Nephron progenitor cell (in vitro differentiated cells): ENCODE measurements at regions not wholly inside any gene's neighbourhood (a gene's known extent, or its start where the extent isn't known, plus 50 kb on each side); places are given as distances from the start of the nearest gene placed in this dataset.
"Not testable (repeated sequence)": the region's sequence is repeated elsewhere in the genome, so short reads cannot be mapped to it uniquely, and the experiment has no call there.

Source experiments
- DNase-seq: peaks from one replicate; pipeline ENCODE4 v3.0.0; 2021
- H3K27ac Mint-ChIP-seq: 2 replicates; pipeline ENCODE4 v1.8.0; 2021; ENCODE audit warnings: mild to moderate bottlenecking, moderate library complexity, mixed read lengths
- H3K27me3 Mint-ChIP-seq: 2 replicates; pipeline ENCODE4 v1.8.0; 2021; ENCODE audit warnings: mild to moderate bottlenecking, low read depth, mixed read lengths; ENCODE audit not compliant: poor library complexity
- H3K36me3 Mint-ChIP-seq: 2 replicates; pipeline ENCODE4 v1.8.0; 2021; ENCODE audit warnings: low read depth, mixed read lengths
- H3K4me1 Mint-ChIP-seq: 2 replicates; pipeline ENCODE4 v1.8.0; 2021; ENCODE audit warnings: mixed read lengths
- H3K4me3 Mint-ChIP-seq: 2 replicates; pipeline ENCODE4 v1.8.0; 2021; ENCODE audit warnings: mild to moderate bottlenecking, moderate library complexity, mixed read lengths
- H3K9me3 Mint-ChIP-seq: 2 replicates; pipeline ENCODE4 v1.8.0; 2021; ENCODE audit warnings: mild to moderate bottlenecking, moderate library complexity, mixed read lengths
- CTCF ChIP-seq: fragments of 200-600 bp; sonication (generic); IDR thresholded peaks from 2 replicates; pipeline ENCODE4 v1.5.0; 2021; ENCODE audit warnings: antibody characterized with exemption

GRCh38 chr12:31815096-31815495 is 86.3 kb upstream of the AMN1 start:
- H3K36me3 Mint-ChIP-seq: no peaks in the 10 kb centered on the region
- H3K4me1 Mint-ChIP-seq: peaks cover 16% of the 10 kb centered on the region
- no peaks in the 10 kb centered on the region for H3K9me3 Mint-ChIP-seq
- TF ChIP-seq CTCF: no peak
- no peak for DNase-seq
- H3K27me3 Mint-ChIP-seq: peaks cover 4% of the 10 kb centered on the region
- no peak overlapping the region for H3K4me3 Mint-ChIP-seq
- H3K27ac Mint-ChIP-seq: no peak overlapping the region

- H3K4me3 Mint-ChIP-seq: no peak overlapping the region
Measured at GRCh38 chr12:31813305-31813704, 84.5 kb upstream of the AMN1 start.

GRCh38 chr12:31807773-31808097 is 78.9 kb upstream of the AMN1 start:
- H3K4me3 Mint-ChIP-seq: peak overlapping the region; percentile 27
- peaks cover 4% of the 10 kb centered on the region for H3K36me3 Mint-ChIP-seq
- peaks cover 4% of the 10 kb centered on the region for H3K27me3 Mint-ChIP-seq
- H3K9me3 Mint-ChIP-seq: peaks cover 13% of the 10 kb centered on the region
- H3K4me1 Mint-ChIP-seq: peaks cover 53% of the 10 kb centered on the region
- no peak for TF ChIP-seq CTCF
- H3K27ac Mint-ChIP-seq: peak overlapping the region; percentile 97
- DNase-seq: no peak

More at GRCh38 chr12:31813305-31813704, 84.5 kb upstream of the AMN1 start:
- no peak for TF ChIP-seq CTCF
- Mint-ChIP-seq H3K4me1 (peaks cover 27% of the 10 kb centered on the region), H3K36me3 (no peaks in the 10 kb centered on the region), H3K27me3 (peaks cover 4% of the 10 kb centered on the region), H3K27ac (peak overlapping the region; percentile 69), H3K9me3 (no peaks in the 10 kb centered on the region)
- no peak for DNase-seq

- H3K9me3 Mint-ChIP-seq: peaks cover 13% of the 10 kb centered on the region
- H3K4me3 Mint-ChIP-seq, H3K36me3 Mint-ChIP-seq, DNase-seq, H3K27me3 Mint-ChIP-seq: not testable (repeated sequence)
- peak overlapping the region; percentile 85 for H3K27ac Mint-ChIP-seq
- H3K4me1 Mint-ChIP-seq: peaks cover 53% of the 10 kb centered on the region
Measured at GRCh38 chr12:31807081-31807772, 78.4 kb upstream of the AMN1 start.

- not testable (repeated sequence) for H3K27ac Mint-ChIP-seq, H3K4me3 Mint-ChIP-seq, DNase-seq, H3K36me3 Mint-ChIP-seq, H3K27me3 Mint-ChIP-seq
- Mint-ChIP-seq H3K4me1 (peaks cover 44% of the 10 kb centered on the region), H3K9me3 (peaks cover 13% of the 10 kb centered on the region)
Measured at GRCh38 chr12:31805681-31806080, 76.9 kb upstream of the AMN1 start.

GRCh38 chr12:31804707-31805106 is 75.9 kb upstream of the AMN1 start:
- not testable (repeated sequence) for H3K36me3 Mint-ChIP-seq, DNase-seq, H3K27me3 Mint-ChIP-seq
- H3K4me1 Mint-ChIP-seq: peaks cover 44% of the 10 kb centered on the region
- H3K27ac Mint-ChIP-seq: peak overlapping the region; percentile 93
- H3K9me3 Mint-ChIP-seq: peaks cover 13% of the 10 kb centered on the region
- H3K4me3 Mint-ChIP-seq: peak overlapping the region; percentile 35

GRCh38 chr12:31804185-31804504 is 75.3 kb upstream of the AMN1 start:
- H3K4me1 Mint-ChIP-seq: peaks cover 40% of the 10 kb centered on the region
- H3K9me3 Mint-ChIP-seq: peaks cover 13% of the 10 kb centered on the region
- peaks cover 4% of the 10 kb centered on the region for H3K36me3 Mint-ChIP-seq
- TF ChIP-seq CTCF: no peak
- H3K4me3 Mint-ChIP-seq: no peak overlapping the region
- DNase-seq: no peak
- no peaks in the 10 kb centered on the region for H3K27me3 Mint-ChIP-seq
- peak overlapping the region; percentile 38 for H3K27ac Mint-ChIP-seq
